HG02763 (cell line): ENCODE measurements at regions not wholly inside any gene's neighbourhood (a gene's known extent, or its start where the extent isn't known, plus 50 kb on each side); places are given as distances from the start of the nearest gene placed in this dataset.
A peak's percentile ranks its signal among the peaks of the same experiment; 100 is the strongest.
"Not testable (repeated sequence)": the region's sequence is repeated elsewhere in the genome, so short reads cannot be mapped to it uniquely, and the experiment has no call there.

Experiments
- ATAC-seq: cut with Tn5 transposase; IDR thresholded peaks from one replicate; pipeline ENCODE4 v1.9.1; 2021; ENCODE audit warnings: mild to moderate bottlenecking, moderate library complexity; ENCODE audit not compliant: unreplicated experiment

GRCh38 chr3:18562364-18563154 is 137.4 kb upstream of the SATB1 start:
- no peak for ATAC-seq

GRCh38 chr3:18559331-18559842 is 134.2 kb upstream of the SATB1 start:
- ATAC-seq = peak; percentile 56

DNA sequence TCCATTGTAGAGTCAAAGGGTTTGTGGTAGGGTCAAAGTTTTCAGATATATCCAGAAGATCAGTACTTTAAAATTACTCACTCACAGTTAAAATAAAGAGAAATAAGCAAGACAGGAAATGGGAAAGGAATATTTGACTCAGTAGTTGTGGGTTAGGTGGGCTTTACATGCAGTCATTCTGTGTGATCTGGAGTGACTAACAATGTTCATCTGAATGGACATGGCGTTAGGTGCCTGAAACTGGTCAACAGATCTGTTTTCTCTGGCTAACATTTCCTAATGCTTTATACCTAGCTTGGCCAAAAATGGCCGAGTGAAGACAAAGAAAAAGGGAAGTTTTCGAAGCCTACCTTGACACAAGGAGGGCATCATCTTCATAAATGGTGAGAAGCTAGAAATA is 133.4 kb upstream of the SATB1 start:
- ATAC-seq = no peak

DNA sequence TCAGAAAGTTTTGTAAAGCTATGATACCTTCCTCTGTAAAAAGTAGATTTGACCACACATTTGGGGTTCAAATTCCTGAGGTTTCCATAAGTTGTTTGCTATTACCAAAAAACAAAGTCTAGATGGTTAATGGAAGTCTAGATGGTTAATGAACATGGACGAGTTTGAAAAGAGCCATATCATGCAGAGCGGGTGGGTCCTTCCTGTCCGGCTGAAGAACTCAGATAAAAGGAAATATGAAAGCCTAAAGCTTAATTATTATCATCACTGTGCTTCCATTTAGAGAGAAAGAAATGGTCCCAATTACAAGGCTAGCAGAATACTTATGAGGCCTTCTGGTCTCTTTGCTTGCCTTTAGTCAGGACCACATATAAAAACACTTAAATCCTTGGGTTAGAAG is 132.1 kb upstream of the SATB1 start:
- no peak for ATAC-seq

DNA sequence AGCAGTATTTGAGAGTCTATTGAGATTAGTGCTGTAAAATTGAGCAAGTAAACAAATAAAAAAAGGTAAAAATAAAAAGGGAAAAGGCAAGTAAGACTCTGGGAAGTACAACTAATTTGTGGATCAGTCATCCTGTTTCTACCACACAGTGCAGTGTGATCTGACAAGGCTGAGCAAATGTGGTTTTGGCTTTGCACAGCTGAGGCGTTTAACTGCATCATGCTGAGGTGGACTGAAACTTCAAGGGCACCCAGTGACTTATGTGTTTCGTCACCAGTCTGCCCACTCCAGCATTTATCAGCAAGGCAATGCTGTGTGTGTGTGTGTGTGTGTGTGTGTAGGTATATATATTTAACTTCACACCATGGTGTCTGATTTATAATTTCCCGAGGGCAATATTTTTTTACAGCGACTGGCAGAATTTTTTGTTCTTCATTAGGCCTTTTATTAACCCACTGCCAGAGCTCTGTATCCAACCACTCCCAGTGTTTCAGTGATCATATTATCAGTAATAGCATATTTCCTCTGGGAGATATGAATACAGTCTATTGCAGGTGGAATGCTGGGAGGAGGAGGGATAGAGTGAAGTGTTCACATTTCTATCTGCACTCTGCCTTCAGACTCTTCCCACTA is 131.5 kb upstream of the SATB1 start:
- peak; percentile 83 for ATAC-seq

DNA sequence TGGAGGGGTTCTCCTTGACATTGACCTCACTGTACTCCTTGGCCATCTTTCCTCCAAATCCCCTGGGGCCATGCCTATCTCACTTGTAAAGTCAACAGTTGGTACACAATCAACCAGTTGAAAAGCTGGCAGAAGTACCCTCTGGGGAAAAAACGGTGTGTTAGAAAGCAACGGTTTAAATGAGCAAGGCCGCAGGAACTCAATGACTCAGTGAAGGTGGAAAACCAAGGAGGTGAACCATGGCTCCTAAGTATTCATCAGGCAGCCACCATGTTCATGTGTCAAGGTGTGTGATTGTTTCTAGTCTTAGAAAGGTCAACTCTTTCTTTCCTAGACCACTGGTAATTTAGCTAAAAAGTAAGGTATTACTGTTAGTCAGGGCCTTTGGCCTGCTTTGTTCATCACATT is 130.9 kb upstream of the SATB1 start:
- peak; percentile 24 for ATAC-seq

- ATAC-seq = not testable (repeated sequence)
Observed at GRCh38 chr3:18552579-18553105, 127.5 kb upstream of the SATB1 start.

DNA sequence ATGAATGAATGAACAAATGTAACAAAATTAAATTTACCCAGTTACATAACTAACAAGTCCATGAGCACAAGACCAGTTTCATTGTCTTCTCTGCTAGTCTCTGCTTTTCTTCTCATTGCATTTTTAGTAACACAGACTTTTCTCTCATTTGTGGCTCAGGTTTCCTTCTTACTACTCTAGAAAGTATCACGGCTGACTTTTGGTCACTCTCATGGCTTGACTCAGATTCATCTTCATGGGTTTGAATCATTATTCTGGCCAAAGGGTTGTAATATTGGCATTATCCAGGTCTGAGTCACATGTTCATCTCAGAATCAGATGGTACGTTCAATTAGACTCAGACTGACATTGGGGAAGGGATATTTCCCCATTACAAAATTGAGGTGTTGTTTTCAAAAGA is 121.5 kb upstream of the SATB1 start:
- ATAC-seq = no peak

- ATAC-seq = no peak
Observed at GRCh38 chr3:18544146-18544545, 119.0 kb upstream of the SATB1 start.

DNA sequence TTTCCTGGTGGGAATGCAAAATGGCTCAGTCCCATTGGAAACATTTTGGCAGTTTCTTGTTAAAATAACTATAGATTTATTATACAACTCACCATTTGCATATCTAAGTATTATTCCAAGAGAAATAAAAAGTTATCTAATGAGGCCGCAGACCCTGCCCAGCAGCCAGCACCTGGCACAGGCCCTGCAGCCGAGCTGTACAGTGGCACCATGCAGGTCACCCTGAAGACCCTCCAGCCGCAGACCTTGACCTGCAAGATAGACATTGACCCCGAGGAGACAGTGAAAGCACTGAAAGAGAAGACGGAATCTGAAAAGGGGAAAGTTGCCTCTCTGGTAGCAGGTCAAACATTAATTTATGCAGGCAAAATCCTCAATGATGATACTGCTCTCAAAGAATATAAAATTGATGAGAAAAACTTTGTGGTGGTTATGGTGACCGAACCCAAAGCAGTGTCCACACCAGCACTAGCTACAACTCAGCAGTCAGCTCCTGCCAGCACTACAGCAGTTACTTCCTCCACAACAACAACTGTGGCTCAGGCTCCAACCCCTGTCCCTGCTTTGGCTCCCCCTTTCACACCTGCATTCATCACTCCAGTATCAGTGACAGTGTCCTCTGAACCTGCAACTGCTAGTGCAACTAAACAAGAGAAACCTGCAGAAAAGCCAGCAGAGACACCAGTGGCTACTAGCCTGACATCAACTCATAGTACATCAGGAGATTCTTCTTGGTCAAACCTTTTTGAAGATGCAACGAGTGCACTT is 113.5 kb upstream of the SATB1 start:
- no peak for ATAC-seq

DNA sequence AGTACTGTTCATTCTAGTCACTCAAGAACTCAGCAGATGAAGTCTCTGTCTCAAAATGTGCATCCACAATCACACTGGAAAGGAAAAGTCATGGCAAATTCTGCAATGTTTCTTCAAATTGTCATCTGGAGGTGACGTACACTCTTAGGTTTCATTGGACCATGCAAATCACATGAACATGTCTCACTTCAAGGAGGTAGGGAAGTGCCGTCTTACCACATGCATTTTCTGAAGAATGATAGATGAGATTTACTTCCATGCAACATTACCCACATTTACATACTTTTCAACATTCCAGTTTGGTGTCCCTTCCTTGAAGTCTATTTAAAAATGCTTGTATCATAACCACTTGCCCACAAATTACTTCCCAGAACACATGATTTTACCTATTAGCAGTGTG is 107.9 kb upstream of the SATB1 start:
- no peak for ATAC-seq

GRCh38 chr3:18531662-18532061 is 106.5 kb upstream of the SATB1 start:
- ATAC-seq = peak; percentile 71

- ATAC-seq = no peak
Observed at GRCh38 chr3:18529631-18530030, 104.5 kb upstream of the SATB1 start.

GRCh38 chr3:18527691-18528090 is 102.6 kb upstream of the SATB1 start:
- no peak for ATAC-seq

GRCh38 chr3:18526667-18527066 is 101.5 kb upstream of the SATB1 start:
- no peak for ATAC-seq

GRCh38 chr3:18516170-18516569 is 91.0 kb upstream of the SATB1 start:
- ATAC-seq = not testable (repeated sequence)

- no peak for ATAC-seq
Observed at GRCh38 chr3:18513091-18513490, 88.0 kb upstream of the SATB1 start.

DNA sequence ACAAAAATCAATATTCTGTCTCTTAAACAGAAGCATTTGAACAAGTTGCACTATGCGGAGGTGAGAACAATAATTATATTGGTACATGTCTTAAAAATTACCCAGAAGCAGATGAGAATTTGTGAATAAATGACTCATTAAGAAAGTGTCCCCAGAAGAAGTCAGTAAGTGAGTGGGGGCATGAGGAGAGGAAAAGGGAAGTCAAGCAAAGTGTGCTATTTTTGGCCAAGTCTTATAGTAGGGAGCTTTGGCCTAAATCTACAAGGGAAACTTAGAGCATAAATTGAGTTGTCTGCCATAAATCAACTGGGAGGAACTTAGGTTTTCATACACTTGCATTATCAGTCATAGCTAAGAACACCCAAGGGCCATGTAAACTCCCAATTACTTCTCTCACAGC is 86.9 kb upstream of the SATB1 start:
- ATAC-seq = no peak

DNA sequence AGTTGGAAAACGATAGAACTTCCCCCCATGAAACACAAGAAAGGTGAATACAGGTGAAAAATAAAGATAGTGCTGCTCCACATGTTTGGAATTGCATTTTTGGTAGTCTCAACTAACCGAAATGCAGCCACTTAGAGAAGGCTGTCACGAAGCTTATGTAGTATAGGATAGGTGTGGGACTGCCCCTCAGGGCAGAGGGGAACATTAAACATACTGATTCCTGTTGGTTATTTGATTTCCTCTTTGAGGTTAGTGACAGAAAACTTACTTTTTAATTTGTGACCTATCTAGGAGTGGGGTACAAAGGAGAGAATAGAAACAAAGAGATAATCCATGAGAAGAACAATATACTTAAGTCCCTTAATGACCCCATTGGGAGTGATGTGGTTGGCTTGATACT is 85.8 kb upstream of the SATB1 start:
- ATAC-seq = no peak

DNA sequence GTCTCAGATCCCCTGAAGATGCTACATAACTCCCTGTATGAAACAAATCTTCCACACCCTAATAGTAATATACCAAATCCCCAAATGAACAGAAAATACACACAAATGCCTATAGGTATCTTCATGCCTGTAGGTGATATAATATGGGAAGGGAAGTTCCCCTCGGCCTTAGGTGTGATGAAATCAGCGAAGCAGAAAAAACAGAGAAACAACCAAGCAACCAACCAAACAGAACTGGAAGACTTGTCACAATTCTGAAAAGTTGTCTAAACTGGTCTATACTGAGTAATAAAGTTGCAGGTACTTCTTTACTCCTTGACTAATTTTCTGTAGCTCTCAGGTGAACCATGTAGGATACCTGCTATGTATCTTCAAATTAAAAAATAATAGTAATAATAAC is 82.2 kb upstream of the SATB1 start:
- no peak for ATAC-seq

DNA sequence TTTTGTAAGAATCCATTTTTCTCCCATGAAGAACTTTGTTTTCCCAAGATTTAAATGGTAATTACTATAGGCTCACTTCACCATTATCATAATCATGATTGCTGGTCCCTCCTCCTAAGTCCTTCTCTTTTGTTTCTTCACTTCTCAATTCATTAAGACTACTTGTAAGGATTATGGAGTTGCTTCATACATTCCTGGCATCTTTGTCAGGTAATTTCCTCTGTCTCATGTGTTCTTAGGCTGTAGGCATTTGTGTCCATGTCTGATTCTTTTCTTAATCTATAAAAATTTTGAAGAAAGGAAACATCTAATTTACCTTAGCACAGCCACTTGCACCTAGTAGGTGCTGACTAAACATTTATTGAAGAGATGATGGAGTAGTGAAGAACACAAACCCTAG is 79.9 kb upstream of the SATB1 start:
- ATAC-seq = no peak
